WTC11 (cell line): ENCODE measurements at regions not wholly inside any gene's neighbourhood (a gene's known extent, or its start where the extent isn't known, plus 50 kb on each side); places are given as distances from the start of the nearest gene placed in this dataset.

ENCODE experiments used
- ATAC-seq: fragments of 200-7000 bp; cut with Tn5 transposase; 2 replicates; pipeline ENCODE4 v1.10.0; 2021; ENCODE audit warnings: mild to moderate bottlenecking, moderate library complexity
- CTCF ChIA-PET: fragments of 300-600 bp; sonication (Branson Sonifier 250); formaldehyde crosslinking; loops from one replicate; lab custom pipeline; 2021; ENCODE audit warnings: antibody characterized with exemption; lab: Charles Lee
- POLR2A ChIA-PET: fragments of 350-600 bp; sonication (Branson Sonifier 250); formaldehyde crosslinking; loops from one replicate; lab custom pipeline; 2021; ENCODE audit warnings: antibody characterized with exemption; lab: Charles Lee
- DNase-seq: peaks from one replicate; pipeline ENCODE4 v3.0.0; 2021; ENCODE audit warnings: low spot score
- H3K27ac Mint-ChIP-seq: 2 replicates; pipeline ENCODE4 v1.8.0; 2021; ENCODE audit warnings: mixed read lengths
- H3K27me3 Mint-ChIP-seq: 2 replicates; pipeline ENCODE4 v1.8.0; 2021; ENCODE audit warnings: low read depth, mild to moderate bottlenecking, moderate library complexity, mixed read lengths
- H3K36me3 Mint-ChIP-seq: 2 replicates; pipeline ENCODE4 v1.8.0; 2021; ENCODE audit warnings: mixed read lengths
- H3K4me1 Mint-ChIP-seq: 2 replicates; pipeline ENCODE4 v1.8.0; 2022; ENCODE audit warnings: mixed read lengths
- H3K4me3 Mint-ChIP-seq: 2 replicates; pipeline ENCODE4 v1.8.0; 2021; ENCODE audit warnings: mild to moderate bottlenecking, moderate library complexity, mixed read lengths
- H3K9me3 Mint-ChIP-seq: 2 replicates; pipeline ENCODE4 v1.8.0; 2021; ENCODE audit warnings: mixed read lengths
- AR ChIP-seq: fragments of 250-450 bp; sonication (Bioruptor Pico); IDR thresholded peaks from 2 replicates; pipeline ENCODE4 v1.9.0; 2021; ENCODE audit warnings: mild to moderate bottlenecking
- ATF2 ChIP-seq: sonication (generic); formaldehyde crosslinking; IDR thresholded peaks from 2 replicates; pipeline ENCODE4 v1.8.1; 2022; ENCODE audit warnings: low read depth, missing genetic modification reagents, borderline replicate concordance
- E2F4 ChIP-seq: sonication (generic); formaldehyde crosslinking; IDR thresholded peaks from 2 replicates; pipeline ENCODE4 v1.8.1; 2022; ENCODE audit warnings: low read depth, mild to moderate bottlenecking, moderate library complexity, missing genetic modification reagents, borderline replicate concordance
- ESRRA ChIP-seq: sonication (generic); formaldehyde crosslinking; IDR thresholded peaks from 2 replicates; pipeline ENCODE4 v1.8.1; 2022; ENCODE audit warnings: mild to moderate bottlenecking, missing genetic modification reagents, borderline replicate concordance
- FOXJ3 ChIP-seq: sonication (generic); formaldehyde crosslinking; IDR thresholded peaks from 2 replicates; pipeline ENCODE4 v1.9.0; 2021; ENCODE audit warnings: missing genetic modification reagents, mild to moderate bottlenecking, borderline replicate concordance
- GABPB1 ChIP-seq: sonication (generic); formaldehyde crosslinking; IDR thresholded peaks from 2 replicates; pipeline ENCODE4 v1.8.1; 2023; ENCODE audit warnings: mild to moderate bottlenecking, missing genetic modification reagents
- JUN ChIP-seq: sonication (generic); formaldehyde crosslinking; IDR thresholded peaks from 2 replicates; pipeline ENCODE4 v1.8.0; 2023; ENCODE audit warnings: mild to moderate bottlenecking, missing genetic modification reagents
- MYBL2 ChIP-seq: sonication (generic); formaldehyde crosslinking; IDR thresholded peaks from 2 replicates; pipeline ENCODE4 v1.8.1; 2023; ENCODE audit warnings: mild to moderate bottlenecking, moderate library complexity, missing genetic modification reagents
- NFE2L1 ChIP-seq: sonication (generic); formaldehyde crosslinking; IDR thresholded peaks from 2 replicates; pipeline ENCODE4 v1.8.1; 2023; ENCODE audit warnings: missing genetic modification reagents
- OVOL2 ChIP-seq: fragments of 250-450 bp; sonication (Bioruptor Pico); IDR thresholded peaks from 2 replicates; pipeline ENCODE4 v1.9.0; 2021; ENCODE audit warnings: mild to moderate bottlenecking, borderline replicate concordance
- TEAD4 ChIP-seq: sonication (generic); formaldehyde crosslinking; IDR thresholded peaks from 2 replicates; pipeline ENCODE4 v1.8.0; 2022; ENCODE audit warnings: mild to moderate bottlenecking, missing genetic modification reagents
- TP53 ChIP-seq: sonication (generic); formaldehyde crosslinking; IDR thresholded peaks from 2 replicates; pipeline ENCODE4 v1.8.1; 2023; ENCODE audit warnings: mild to moderate bottlenecking, missing genetic modification reagents
- ZNF121 ChIP-seq: sonication (generic); formaldehyde crosslinking; IDR thresholded peaks from 2 replicates; pipeline ENCODE4 v1.8.0; 2023; ENCODE audit warnings: missing genetic modification reagents
- ZNF232 ChIP-seq: sonication (generic); formaldehyde crosslinking; IDR thresholded peaks from 2 replicates; pipeline ENCODE4 v1.8.0; 2022; ENCODE audit warnings: mild to moderate bottlenecking, missing genetic modification reagents
- TF ChIP-seq, protein P1 (sequence below): sonication (generic); formaldehyde crosslinking; IDR thresholded peaks from 2 replicates; pipeline ENCODE4 v1.8.1; 2023; ENCODE audit warnings: mild to moderate bottlenecking, missing genetic modification reagents, borderline replicate concordance
- TF ChIP-seq, protein P2 (sequence below): sonication (generic); formaldehyde crosslinking; IDR thresholded peaks from 2 replicates; pipeline ENCODE4 v1.8.1; 2022; ENCODE audit warnings: missing genetic modification reagents, borderline replicate concordance
- TF ChIP-seq, protein P3 (sequence below): sonication (generic); formaldehyde crosslinking; IDR thresholded peaks from 2 replicates; pipeline ENCODE4 v1.8.1; 2023; ENCODE audit warnings: mild to moderate bottlenecking, missing genetic modification reagents

- TF ChIP-seq, protein P1, sequence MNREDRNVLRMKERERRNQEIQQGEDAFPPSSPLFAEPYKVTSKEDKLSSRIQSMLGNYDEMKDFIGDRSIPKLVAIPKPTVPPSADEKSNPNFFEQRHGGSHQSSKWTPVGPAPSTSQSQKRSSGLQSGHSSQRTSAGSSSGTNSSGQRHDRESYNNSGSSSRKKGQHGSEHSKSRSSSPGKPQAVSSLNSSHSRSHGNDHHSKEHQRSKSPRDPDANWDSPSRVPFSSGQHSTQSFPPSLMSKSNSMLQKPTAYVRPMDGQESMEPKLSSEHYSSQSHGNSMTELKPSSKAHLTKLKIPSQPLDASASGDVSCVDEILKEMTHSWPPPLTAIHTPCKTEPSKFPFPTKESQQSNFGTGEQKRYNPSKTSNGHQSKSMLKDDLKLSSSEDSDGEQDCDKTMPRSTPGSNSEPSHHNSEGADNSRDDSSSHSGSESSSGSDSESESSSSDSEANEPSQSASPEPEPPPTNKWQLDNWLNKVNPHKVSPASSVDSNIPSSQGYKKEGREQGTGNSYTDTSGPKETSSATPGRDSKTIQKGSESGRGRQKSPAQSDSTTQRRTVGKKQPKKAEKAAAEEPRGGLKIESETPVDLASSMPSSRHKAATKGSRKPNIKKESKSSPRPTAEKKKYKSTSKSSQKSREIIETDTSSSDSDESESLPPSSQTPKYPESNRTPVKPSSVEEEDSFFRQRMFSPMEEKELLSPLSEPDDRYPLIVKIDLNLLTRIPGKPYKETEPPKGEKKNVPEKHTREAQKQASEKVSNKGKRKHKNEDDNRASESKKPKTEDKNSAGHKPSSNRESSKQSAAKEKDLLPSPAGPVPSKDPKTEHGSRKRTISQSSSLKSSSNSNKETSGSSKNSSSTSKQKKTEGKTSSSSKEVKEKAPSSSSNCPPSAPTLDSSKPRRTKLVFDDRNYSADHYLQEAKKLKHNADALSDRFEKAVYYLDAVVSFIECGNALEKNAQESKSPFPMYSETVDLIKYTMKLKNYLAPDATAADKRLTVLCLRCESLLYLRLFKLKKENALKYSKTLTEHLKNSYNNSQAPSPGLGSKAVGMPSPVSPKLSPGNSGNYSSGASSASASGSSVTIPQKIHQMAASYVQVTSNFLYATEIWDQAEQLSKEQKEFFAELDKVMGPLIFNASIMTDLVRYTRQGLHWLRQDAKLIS (CRISPR knock-in tag), result no peak
- TF ChIP-seq FOXJ3 (CRISPR knock-in tag) (no peak), NFE2L1 (no peak), ESRRA (CRISPR knock-in tag) (no peak), ZNF232 (CRISPR knock-in tag) (no peak)
- TF ChIP-seq, protein P2, sequence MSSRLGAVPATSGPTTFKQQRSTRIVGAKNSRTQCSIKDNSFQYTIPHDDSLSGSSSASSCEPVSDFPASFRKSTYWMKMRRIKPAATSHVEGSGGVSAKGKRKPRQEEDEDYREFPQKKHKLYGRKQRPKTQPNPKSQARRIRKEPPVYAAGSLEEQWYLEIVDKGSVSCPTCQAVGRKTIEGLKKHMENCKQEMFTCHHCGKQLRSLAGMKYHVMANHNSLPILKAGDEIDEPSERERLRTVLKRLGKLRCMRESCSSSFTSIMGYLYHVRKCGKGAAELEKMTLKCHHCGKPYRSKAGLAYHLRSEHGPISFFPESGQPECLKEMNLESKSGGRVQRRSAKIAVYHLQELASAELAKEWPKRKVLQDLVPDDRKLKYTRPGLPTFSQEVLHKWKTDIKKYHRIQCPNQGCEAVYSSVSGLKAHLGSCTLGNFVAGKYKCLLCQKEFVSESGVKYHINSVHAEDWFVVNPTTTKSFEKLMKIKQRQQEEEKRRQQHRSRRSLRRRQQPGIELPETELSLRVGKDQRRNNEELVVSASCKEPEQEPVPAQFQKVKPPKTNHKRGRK (CRISPR knock-in tag), result no peak
These were observed 220.3 kb upstream of the TENM3 start (continued) for GRCh38 chr4:182022909-182023308.

- H3K27me3 Mint-ChIP-seq, result peaks cover 9% of the 10 kb centered on the region; the same call in 1 of the 2 replicates
- H3K27ac Mint-ChIP-seq, result no peak overlapping the region
- TF ChIP-seq TP53 (CRISPR knock-in tag), result no peak
- TF ChIP-seq, all 79 proteins: peak for 0
- Mint-ChIP-seq H3K4me3 (no peak overlapping the region), H3K9me3 (peaks cover 30% of the 10 kb centered on the region), H3K36me3 (peaks cover 18% of the 10 kb centered on the region), H3K4me1 (peaks cover 13% of the 10 kb centered on the region)
- POLR2A ChIA-PET, result interaction anchor here (0.5 kb wide), 1 partner anchor 1657 kb away, joined by 6 read pairs; no protein-coding TSS in a partner anchor
- CTCF ChIA-PET, result no interaction called here
- ATAC-seq (no peak), DNase-seq (no peak)
These were observed 219.7 kb upstream of the TENM3 start for GRCh38 chr4:182023469-182023868.

DNA sequence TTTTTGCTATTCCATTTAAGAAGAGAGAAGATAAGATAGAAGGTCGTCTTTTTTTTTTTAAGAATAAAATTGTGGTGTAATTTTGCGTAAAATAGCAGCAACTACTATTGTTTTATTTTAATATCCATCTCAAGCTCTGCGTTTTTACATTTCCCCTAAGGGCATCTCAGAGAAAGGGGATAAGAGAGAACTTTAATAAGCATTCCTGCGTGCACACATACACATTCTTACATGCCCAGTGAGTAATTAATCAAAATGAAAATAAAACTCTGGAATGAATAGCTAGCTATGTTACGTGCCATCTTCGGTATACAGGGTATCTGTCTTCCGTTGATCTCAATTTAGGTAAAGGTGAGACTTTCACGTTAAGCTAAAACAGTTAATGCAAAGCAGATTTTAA, 200.3 kb upstream of the TENM3 start:
- H3K9me3 Mint-ChIP-seq, result no peaks in the 10 kb centered on the region
- CTCF ChIA-PET, result no interaction called here
- H3K27me3 Mint-ChIP-seq, result no peaks in the 10 kb centered on the region
- peaks cover 6% of the 10 kb centered on the region; the same call in 1 of the 2 replicates for H3K4me1 Mint-ChIP-seq
- no peak overlapping the region for H3K4me3 Mint-ChIP-seq
- TF ChIP-seq TEAD4 (CRISPR knock-in tag), result no peak
- TF ChIP-seq NFE2L1, result no peak
- TF ChIP-seq, protein P3, sequence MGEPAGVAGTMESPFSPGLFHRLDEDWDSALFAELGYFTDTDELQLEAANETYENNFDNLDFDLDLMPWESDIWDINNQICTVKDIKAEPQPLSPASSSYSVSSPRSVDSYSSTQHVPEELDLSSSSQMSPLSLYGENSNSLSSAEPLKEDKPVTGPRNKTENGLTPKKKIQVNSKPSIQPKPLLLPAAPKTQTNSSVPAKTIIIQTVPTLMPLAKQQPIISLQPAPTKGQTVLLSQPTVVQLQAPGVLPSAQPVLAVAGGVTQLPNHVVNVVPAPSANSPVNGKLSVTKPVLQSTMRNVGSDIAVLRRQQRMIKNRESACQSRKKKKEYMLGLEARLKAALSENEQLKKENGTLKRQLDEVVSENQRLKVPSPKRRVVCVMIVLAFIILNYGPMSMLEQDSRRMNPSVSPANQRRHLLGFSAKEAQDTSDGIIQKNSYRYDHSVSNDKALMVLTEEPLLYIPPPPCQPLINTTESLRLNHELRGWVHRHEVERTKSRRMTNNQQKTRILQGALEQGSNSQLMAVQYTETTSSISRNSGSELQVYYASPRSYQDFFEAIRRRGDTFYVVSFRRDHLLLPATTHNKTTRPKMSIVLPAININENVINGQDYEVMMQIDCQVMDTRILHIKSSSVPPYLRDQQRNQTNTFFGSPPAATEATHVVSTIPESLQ (CRISPR knock-in tag), result no peak
- TF ChIP-seq GABPB1, result no peak
- no peak for TF ChIP-seq MYBL2
- TF ChIP-seq OVOL2 (CRISPR knock-in tag), result no peak
- ATAC-seq (no peak), DNase-seq (no peak)
- H3K36me3 Mint-ChIP-seq, result no peaks in the 10 kb centered on the region
- no peak overlapping the region for H3K27ac Mint-ChIP-seq
- POLR2A ChIA-PET, result no interaction called here

GRCh38 chr4:182048871-182049270, 194.3 kb upstream of the TENM3 start:
- Mint-ChIP-seq H3K27me3 (no peaks in the 10 kb centered on the region; the same call in 1 of the 2 replicates), H3K27ac (no peak overlapping the region), H3K4me1 (peaks cover 7% of the 10 kb centered on the region), H3K4me3 (no peak overlapping the region), H3K9me3 (peaks cover 4% of the 10 kb centered on the region; the same call in 1 of the 2 replicates), H3K36me3 (no peaks in the 10 kb centered on the region; the same call in none of the 2 replicates)
- CTCF ChIA-PET, result no interaction called here
- POLR2A ChIA-PET, result interaction anchor here (0.6 kb wide), 1 partner anchor 276 kb away, joined by 3 read pairs; no protein-coding TSS in a partner anchor
- TF ChIP-seq JUN (CRISPR knock-in tag), result no peak
- no peak for TF ChIP-seq ESRRA (CRISPR knock-in tag)
- no peak for TF ChIP-seq E2F4
- TF ChIP-seq ZNF121 (CRISPR knock-in tag), result no peak
- no peak for TF ChIP-seq AR (CRISPR knock-in tag)
- TF ChIP-seq ATF2 (CRISPR knock-in tag), result no peak
- no peak for ATAC-seq
- DNase-seq, result no peak
